Ascending aorta (tissue), 2 donors: ENCODE measurements at regions not wholly inside any gene's neighbourhood (a gene's known extent, or its start where the extent isn't known, plus 50 kb on each side); places are given as distances from the start of the nearest gene placed in this dataset.

ENCODE experiments used
- DNase-seq, 2 donors: peaks; one replicate each; pipeline ENCODE4 v3.0.0-alpha.2; 2019; ENCODE audit warnings: low spot score in 2 of 2
- H3K27ac ChIP-seq, 2 donors: fragments of 200-600 bp; sonication (generic); one replicate each; pipeline ENCODE4 v1.5.1; 2016 to 2017; ENCODE audit warnings: mild to moderate bottlenecking in 1 of 2
- H3K27me3 ChIP-seq: fragments of 200-600 bp; sonication (generic); one replicate; pipeline ENCODE4 v1.5.1; 2017
- H3K36me3 ChIP-seq, 2 donors: fragments of 200-600 bp; sonication (generic); one replicate each; pipeline ENCODE4 v1.5.1; 2016
- H3K4me1 ChIP-seq, 2 donors: fragments of 200-600 bp; sonication (generic); one replicate each; pipeline ENCODE4 v1.5.1; 2016 to 2017; ENCODE audit warnings: mild to moderate bottlenecking in 1 of 2
- H3K4me3 ChIP-seq, 2 donors: fragments of 200-600 bp; sonication (generic); one replicate each; pipeline ENCODE4 v1.5.1; 2016 to 2017; ENCODE audit warnings: mild to moderate bottlenecking in 1 of 2
- H3K9me3 ChIP-seq, 2 donors: fragments of 200-600 bp; sonication (generic); one replicate each; pipeline ENCODE4 v1.5.1; 2016
- intact Hi-C: fragments of 100-400 bp; cut with DNase I; formaldehyde crosslinking; loops from one replicate; pipeline ENCODE4 v1.15.1; 2023
- TF ChIP-seq, protein P1 (sequence below), 3 experiments: fragments of 200-600 bp in 2 of 3; fragments of 450-650 bp in 1 of 3; sonication (generic) in 2 of 3; IDR thresholded peaks; one replicate each; pipeline ENCODE4 v1.5.1; 2016 to 2019; ENCODE audit warnings: antibody characterized with exemption in 3 of 3, mild to moderate bottlenecking in 1 of 3, moderate library complexity in 1 of 3

DNA sequence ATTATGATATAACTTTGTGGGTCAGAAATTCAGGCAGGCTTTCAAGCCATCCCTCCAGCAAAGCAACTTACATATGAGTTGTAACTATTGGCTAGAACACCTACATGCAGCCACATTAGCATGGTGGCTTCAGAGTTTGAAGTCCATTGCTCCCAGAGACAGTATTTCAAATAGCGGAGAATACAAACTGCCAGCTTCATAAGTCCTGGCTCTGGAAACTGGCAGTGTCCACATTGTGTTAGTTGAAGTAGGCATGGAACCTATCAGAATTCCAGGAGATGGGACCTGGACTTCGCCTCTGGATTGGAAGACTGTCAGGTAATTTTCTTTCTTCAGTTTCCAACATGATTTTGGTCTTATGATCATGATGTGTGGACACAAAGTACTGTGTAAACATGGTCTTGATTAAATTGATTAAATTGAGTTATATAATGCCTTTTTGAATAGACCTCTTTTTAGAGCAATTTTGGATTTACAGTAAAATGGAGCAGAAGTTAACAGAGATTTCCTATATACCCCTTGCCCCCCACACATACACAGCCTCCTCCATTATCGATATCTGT lies 209.9 kb upstream of the NAV2 start:
- H3K4me1 ChIP-seq, result no peaks in the 10 kb centered on the region
- H3K9me3 ChIP-seq, result no peaks in the 10 kb centered on the region
- no peak overlapping the region for H3K4me3 ChIP-seq
- no peak overlapping the region for H3K27ac ChIP-seq
- TF ChIP-seq, protein P1, sequence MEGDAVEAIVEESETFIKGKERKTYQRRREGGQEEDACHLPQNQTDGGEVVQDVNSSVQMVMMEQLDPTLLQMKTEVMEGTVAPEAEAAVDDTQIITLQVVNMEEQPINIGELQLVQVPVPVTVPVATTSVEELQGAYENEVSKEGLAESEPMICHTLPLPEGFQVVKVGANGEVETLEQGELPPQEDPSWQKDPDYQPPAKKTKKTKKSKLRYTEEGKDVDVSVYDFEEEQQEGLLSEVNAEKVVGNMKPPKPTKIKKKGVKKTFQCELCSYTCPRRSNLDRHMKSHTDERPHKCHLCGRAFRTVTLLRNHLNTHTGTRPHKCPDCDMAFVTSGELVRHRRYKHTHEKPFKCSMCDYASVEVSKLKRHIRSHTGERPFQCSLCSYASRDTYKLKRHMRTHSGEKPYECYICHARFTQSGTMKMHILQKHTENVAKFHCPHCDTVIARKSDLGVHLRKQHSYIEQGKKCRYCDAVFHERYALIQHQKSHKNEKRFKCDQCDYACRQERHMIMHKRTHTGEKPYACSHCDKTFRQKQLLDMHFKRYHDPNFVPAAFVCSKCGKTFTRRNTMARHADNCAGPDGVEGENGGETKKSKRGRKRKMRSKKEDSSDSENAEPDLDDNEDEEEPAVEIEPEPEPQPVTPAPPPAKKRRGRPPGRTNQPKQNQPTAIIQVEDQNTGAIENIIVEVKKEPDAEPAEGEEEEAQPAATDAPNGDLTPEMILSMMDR (IDR thresholded peaks at IDR 0.05), result no peak
- H3K27me3 ChIP-seq, result no peaks in the 10 kb centered on the region
- H3K36me3 ChIP-seq, result no peaks in the 10 kb centered on the region
- intact Hi-C loops, result no loop called here
- DNase-seq, result no peak

DNA sequence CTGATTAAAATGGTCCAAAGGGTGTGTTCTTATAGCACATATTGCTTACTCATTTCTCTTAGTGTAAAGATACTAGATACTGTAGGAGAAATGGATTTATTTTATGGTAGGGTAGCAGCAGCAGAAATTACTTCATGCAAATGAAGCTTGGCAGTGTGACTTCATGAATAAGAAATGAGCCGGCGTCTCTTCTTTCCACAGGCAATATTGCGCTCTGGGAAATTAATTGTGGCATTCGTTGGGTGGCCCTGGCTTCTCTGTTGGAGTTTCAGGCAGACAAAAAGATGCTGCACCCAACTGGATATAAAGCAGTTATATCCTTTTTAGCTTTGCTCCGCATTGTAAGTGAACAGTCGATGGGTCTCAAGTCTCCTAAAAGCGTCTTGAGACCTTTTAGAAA lies 211.0 kb upstream of the NAV2 start:
- Histone ChIP-seq H3K36me3 (no peaks in the 10 kb centered on the region), H3K27me3 (no peaks in the 10 kb centered on the region), H3K9me3 (no peaks in the 10 kb centered on the region), H3K4me3 (no peak overlapping the region), H3K4me1 (no peaks in the 10 kb centered on the region), H3K27ac (no peak overlapping the region)
- TF ChIP-seq, protein P1 (IDR thresholded peaks at IDR 0.05), result no peak
- intact Hi-C loops, result no loop called here
- DNase-seq, result no peak

DNA sequence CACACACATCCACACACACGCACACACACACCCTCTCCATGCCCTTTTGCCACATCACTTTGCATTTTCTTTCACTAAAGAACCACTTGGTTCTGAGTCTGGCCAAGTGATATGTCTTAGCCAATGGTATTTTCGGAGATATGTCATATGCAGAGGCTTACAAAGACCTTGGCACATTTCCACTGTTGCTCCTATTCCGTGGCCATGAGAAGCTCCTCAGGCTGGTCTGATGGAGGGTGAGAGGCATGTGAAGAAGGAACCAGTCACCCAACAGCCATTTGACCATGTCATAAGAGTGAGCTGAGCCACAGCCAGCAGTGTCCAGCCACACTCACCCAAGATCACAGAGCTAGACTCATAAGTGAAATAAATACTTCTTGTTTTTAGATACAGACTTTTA lies 212.6 kb upstream of the NAV2 start:
- no peaks in the 10 kb centered on the region for H3K4me1 ChIP-seq
- no peaks in the 10 kb centered on the region for H3K9me3 ChIP-seq
- intact Hi-C loops, result no loop called here
- no peaks in the 10 kb centered on the region for H3K27me3 ChIP-seq
- TF ChIP-seq, protein P1 (IDR thresholded peaks at IDR 0.05), result no peak
- H3K4me3 ChIP-seq, result no peak overlapping the region
- H3K27ac ChIP-seq, result no peak overlapping the region
- H3K36me3 ChIP-seq, result no peaks in the 10 kb centered on the region
- DNase-seq, result no peak

DNA sequence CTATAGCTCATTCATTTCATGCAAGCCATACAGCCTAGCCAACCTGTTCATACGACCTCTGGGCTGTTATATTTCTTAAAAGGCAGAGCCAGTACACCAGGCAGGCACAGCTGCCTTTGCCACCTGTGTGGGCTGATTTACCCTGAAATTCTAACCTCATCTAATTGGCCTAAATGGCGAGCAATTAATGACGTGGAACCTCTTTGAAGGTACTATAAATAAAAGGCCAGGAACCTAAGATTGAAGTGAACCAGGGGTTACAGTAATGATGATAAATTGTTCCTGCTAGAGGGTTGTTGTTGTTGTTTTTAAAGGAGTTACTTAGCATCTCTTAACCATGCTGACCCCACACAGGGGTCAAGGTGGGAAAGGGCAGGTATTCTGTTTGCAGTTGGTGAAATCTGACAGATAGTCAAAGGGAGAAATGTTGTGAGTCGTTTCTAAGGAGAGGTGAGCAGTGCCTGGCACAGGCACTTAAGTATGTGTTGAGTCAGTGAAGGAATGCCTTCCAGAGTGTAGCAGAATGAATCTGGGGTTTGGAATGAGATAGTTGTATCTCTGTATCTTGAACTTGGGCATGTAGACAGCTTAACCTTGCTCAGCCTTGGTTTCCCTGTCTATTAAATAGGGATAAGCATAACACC lies 213.5 kb upstream of the NAV2 start:
- intact Hi-C loops, result no loop called here

DNA sequence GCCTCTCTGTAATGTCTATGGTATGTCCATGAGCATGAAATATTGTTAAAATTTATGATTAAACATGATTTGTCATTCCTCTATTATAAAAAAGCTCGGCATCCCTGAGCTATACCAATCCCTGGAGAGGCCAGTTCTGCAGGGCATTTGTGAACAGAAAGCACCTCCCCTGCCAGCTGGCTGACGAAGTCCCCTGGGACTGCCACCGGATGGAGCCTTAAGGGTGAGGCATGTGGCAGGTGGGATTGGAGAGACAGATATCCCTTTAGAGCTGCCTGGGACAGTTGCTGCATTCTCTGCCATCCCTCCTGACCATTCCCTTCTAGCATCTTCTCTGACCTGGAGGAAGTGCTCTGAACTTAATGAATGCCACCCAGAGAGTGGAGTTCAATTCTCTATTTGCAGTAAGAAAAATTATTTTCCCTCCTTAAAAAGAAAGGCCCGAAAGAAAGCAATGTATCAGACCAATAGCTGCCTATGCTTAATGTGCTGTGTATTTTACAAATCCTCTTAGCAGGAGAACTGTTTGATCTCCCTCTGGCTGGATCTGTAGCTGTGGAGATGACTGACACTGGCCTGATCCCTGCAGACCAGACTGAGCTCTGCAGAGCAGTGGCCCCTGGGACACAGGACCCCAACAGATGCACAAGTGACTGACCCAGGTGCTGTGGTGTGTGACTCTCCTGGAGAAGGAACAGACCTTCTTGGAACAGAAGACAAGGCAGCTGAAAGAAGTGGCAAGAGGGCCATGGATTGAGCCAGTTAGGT lies 219.0 kb upstream of the NAV2 start:
- no peak for DNase-seq
- no peak overlapping the region for H3K27ac ChIP-seq
- H3K4me3 ChIP-seq, result no peak overlapping the region
- H3K4me1 ChIP-seq, result no peaks in the 10 kb centered on the region
- H3K9me3 ChIP-seq, result no peaks in the 10 kb centered on the region
- no peaks in the 10 kb centered on the region for H3K27me3 ChIP-seq
- intact Hi-C loops, result no loop called here
- no peaks in the 10 kb centered on the region for H3K36me3 ChIP-seq
- TF ChIP-seq, protein P1 (IDR thresholded peaks at IDR 0.05), result no peak

More for the DNA sequence above, 213.5 kb upstream of the NAV2 start:
- DNase-seq, result no peak
- TF ChIP-seq, protein P1 (IDR thresholded peaks at IDR 0.05), result no peak
- Histone ChIP-seq H3K27me3 (no peaks in the 10 kb centered on the region), H3K27ac (no peak overlapping the region), H3K4me3 (no peak overlapping the region), H3K9me3 (no peaks in the 10 kb centered on the region), H3K4me1 (no peaks in the 10 kb centered on the region), H3K36me3 (no peaks in the 10 kb centered on the region)
